HG02981 (cell line): ENCODE measurements at regions not wholly inside any gene's neighbourhood (a gene's known extent, or its start where the extent isn't known, plus 50 kb on each side); places are given as distances from the start of the nearest gene placed in this dataset.

Experiments
- ATAC-seq: cut with Tn5 transposase; IDR thresholded peaks from one replicate; pipeline ENCODE4 v1.9.1; 2021; ENCODE audit warnings: mild to moderate bottlenecking, moderate library complexity; ENCODE audit not compliant: unreplicated experiment

GRCh38 chr1:63173161-63173560 is 149.2 kb upstream of the FOXD3 start:
- no peak for ATAC-seq

DNA sequence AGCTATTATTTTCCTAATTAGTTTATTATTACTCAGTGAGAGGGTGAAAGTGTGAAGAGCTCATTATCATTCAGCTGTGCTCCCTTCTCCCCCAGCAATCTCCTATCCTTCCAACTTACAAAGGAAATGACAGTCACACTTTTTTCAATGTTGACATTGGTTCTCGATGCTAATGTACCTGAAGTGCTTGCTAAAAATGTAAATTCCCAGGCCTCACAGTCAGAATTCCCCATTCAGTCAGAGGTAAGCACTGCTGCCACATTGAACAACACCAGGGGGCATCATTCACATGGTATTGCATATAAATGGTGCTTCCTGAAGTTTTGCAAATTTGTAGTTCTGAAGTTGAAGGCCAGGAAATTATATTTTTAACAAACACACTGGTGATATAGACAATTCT is 132.7 kb upstream of the FOXD3 start:
- ATAC-seq = no peak

- ATAC-seq = no peak
These were observed 132.2 kb upstream of the FOXD3 start for GRCh38 chr1:63190171-63190570.

GRCh38 chr1:63198871-63199394 is 123.4 kb upstream of the FOXD3 start:
- no peak for ATAC-seq

DNA sequence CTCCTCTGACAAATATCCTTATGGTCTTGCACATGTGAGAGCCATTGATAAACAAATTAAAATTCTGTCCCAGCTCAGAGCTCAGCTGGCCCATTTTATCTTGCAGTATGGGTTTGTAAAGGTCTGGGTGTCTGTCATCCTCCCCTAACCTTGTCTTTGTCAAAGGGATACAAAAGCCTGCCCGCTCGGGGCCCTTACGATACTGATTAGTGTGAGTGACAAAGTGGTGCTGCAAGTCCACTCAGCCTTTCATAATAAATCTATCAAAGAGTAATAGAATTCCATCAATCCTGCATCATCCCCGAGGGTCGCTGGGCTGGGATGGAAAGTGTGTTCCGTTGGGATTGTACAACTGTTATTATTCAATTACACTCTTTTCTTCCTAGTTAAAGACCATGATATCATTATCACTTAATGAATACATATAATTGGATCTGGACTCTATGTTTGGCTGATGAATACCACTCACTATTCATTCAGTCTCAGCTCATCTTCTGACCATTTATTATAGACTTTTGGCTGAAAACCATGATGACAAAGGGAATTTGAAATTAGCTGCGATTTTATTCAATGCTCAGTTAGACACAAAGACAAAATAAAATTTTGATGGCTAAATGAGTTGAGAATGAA is 122.5 kb upstream of the FOXD3 start:
- ATAC-seq = no peak

GRCh38 chr1:63200676-63201075 is 121.7 kb upstream of the FOXD3 start:
- no peak for ATAC-seq

GRCh38 chr1:63203641-63204040 is 118.7 kb upstream of the FOXD3 start:
- ATAC-seq = no peak

DNA sequence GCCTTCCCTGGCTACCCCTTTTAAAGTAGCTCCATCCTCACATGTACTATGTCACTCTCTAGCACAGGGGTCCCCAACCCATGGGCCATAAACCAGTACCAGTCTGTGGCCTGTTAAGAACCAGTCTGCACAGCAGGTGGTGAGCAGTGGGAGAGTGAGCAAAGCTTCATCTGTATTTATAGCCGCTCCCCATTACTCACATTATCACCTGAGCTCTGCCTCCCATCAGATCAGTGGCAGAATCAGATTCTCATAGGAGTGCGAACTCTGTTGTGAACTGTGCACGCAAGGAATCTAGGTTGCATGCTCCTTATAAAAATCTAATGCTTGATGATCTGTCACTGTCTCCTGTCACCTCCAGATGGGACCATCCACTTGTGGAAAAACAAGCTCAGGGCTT is 116.6 kb upstream of the FOXD3 start:
- ATAC-seq = no peak

GRCh38 chr1:63214553-63214952 is 107.8 kb upstream of the FOXD3 start:
- no peak for ATAC-seq

DNA sequence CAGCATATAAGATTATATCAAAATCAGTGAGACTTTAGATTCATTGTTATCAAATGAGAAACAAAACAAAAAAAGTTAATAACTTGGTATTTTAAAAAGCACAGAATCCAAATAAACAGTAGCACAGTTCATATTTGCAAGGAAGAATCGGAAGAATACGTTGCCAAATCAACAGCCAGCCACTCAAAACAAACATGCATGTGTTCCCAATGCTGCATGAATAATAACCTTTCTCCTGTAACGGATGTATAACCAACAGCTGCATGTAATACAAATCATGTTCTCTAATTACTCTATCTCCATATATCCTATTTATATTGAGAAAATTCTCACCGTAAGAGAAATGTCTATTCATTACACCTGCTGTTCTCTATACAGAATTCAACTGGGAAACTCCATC is 98.9 kb upstream of the FOXD3 start:
- ATAC-seq = no peak

DNA sequence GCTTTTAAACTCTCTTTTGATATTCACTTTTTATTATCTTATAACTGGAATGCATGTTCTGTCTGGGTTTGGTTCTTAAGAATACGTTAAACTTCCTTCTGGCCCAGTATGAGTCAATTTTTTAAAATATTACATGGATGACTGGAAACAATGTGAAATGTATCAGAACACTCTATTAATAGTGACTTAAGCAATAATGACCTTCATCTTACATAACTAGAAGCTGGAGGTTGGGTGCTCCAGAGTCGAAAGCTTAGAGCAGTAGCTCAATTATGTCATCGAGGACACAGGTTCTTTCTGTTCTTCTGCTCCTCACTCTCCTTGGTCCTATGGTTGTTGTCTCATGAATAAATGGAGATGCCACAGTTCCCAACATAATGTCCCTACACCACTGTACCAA is 91.6 kb upstream of the FOXD3 start:
- no peak for ATAC-seq

DNA sequence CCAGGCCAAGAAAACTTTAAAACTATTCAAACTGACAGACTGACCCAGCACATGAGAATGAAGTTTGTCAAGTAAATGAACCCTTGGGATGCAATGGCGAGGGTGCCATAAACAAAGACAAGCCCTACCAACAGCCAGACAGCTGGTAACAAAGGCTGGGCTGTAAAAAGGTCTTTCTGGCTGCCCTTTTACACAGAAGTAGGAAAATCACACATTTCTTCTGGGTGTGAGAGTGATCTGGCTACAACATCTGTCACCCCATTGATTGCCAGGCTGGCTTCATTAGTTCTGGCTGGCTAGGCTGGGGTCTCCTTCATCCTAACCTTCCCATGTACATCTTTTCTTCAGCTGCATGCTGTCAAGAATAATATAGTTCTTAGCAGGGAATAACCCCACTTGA is 83.6 kb upstream of the FOXD3 start:
- no peak for ATAC-seq

DNA sequence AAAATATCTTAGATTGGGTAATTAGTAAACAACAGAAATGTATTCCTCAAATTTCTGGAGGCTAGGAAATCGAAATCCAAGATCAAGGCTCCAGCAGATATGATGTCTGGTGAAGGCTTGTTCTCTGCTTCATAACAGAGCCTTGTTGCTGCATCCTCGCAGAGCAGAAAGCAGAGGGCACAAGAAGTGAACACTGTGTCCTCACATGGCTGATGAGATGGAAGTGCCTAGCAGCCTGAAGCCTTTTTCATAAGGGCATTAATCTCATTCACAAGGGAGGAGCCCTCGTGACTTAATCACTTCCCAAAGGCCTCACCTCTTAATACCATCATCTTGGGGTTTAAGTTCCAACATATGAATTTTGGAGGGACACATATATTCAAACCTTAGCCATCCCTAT is 77.2 kb upstream of the FOXD3 start:
- ATAC-seq = no peak

DNA sequence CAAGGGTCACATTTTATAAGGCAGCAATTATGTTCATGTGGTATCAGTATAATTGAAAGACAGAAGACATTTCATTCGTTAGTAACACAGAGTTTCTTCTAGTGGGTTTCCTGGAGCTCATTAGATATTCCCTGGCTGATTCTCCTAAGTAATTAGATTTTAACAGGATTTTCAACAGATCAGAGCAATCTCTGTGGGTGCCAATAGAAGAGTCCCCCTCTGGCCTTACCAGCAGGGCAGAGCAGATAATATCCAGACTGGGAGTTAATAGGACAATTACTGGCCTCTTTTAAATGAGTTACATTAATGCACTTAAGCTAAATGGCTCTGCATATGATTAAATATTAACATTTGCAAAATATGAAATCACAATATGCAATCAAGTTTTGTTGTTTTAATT is 74.2 kb upstream of the FOXD3 start:
- ATAC-seq = no peak

- ATAC-seq = no peak
These were observed 67.2 kb upstream of the FOXD3 start for GRCh38 chr1:63255153-63255552.

DNA sequence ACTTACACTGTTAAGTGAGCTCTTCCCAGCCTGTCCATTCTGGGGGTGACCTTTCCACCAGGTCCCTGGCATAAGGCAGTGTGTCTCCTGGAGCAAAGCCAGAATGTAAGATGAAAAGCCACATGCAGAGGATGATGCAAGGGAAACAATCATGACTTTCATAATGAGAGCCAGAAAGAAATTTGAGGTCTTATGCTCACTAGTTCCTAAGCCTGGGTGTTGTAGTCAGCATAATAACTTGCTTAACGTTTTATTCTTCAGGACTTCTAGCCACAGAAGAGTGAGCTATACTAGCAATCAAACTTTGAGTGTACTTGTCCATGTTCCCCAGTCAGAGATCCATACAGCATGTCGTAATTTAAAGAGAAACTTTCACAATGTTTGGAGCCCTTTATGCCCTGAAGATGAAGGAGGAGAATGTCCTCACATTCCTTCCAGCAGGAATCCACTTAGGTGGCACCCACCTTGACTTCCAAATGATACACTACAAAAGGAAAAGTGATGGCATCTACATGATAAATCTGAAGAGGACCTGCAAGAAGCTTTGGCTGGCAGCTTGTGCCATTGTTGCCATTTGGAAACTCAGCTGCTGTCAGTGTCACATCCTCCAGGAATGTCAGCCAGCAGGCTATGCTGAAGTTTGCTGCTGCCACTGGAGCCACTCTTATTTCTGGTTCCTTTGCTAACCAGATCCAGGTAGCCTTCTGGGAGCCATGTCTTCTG is 60.5 kb upstream of the FOXD3 start:
- ATAC-seq = no peak

- no peak for ATAC-seq
These were observed 60.0 kb upstream of the FOXD3 start for GRCh38 chr1:63262459-63262770.

DNA sequence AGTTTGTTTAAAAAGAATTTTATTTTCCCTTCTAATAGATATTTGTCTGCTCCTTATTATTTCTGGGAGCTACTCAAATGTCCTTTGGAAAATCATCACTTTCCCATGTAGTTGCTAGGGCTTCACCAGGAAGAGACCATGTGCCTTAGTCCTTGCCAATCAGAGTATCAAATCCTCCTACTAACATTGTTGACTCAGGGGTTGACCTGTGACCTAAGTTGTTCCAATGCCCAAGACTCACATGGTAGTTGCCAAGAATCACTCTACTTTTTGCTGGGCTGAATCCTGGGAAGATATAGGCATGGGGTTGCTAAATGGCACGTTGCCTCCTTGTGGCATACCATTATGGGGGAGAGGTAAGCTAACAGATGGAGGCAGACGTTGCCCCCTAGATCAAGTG is 58.2 kb upstream of the FOXD3 start:
- ATAC-seq = no peak

- ATAC-seq = no peak
These were observed 55.5 kb upstream of the FOXD3 start for GRCh38 chr1:63266857-63267256.

- ATAC-seq = no peak
These were observed 53.5 kb upstream of the FOXD3 start for GRCh38 chr1:63268876-63269275.

GRCh38 chr1:63269571-63269970 is 52.8 kb upstream of the FOXD3 start:
- no peak for ATAC-seq
